ENCODE measurements at regions not wholly inside any gene's neighbourhood (a gene's known extent, or its start where the extent isn't known, plus 50 kb on each side); places are given as distances from the start of the nearest gene placed in this dataset.

DNA sequence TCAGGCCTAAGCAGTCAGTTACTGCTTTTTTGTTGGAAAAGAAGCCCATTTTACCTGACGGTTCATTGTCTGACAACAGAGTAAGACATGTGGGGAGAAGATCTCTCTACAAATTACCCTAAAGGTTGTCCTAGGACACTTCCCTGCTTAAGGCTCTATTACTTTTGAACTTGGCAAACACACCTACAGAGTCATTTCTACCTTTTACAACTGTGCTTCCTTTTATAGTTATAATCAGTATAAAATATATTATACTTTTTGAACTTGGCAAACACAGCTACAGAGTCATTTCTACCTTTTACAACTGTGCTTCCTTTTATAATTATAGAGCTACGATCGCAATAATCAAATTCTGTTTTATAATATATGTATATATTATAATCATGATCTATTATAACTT is 215.0 kb downstream of the TPRG1 start:
- Histone ChIP-seq H4K8ac (ENCODE audit: low read depth in 2 of 2, low read length in 2 of 2) (no peak overlapping the region), H3K79me1 (ENCODE audit: low read depth in 1 of 2, low read length in 2 of 2) (no peaks in the 10 kb centered on the region), H2BK5ac (ENCODE audit: low read depth, low read length, poor library complexity, severe bottlenecking) (no peak overlapping the region), H3K9me3 (ENCODE audit: control insufficient read depth, insufficient read depth, low read length) (no peaks in the 10 kb centered on the region), H3K9me1 (ENCODE audit: insufficient read depth, low read length) (no peaks in the 10 kb centered on the region), H2BK20ac (ENCODE audit: low read depth, low read length) (no peak overlapping the region), H3K9ac (ENCODE audit: low read depth, low read length) (no peak overlapping the region), H2AK9ac (replicated peaks; ENCODE audit: low read depth, low read length, poor library complexity) (no peak overlapping the region), H2BK120ac (ENCODE audit: low read depth, low read length) (no peak overlapping the region), H2BK15ac (ENCODE audit: low read depth, low read length) (no peak overlapping the region), H3K18ac (ENCODE audit: low read depth, low read length) (no peak overlapping the region), H4K5ac (ENCODE audit: low read depth, low read length) (no peak overlapping the region), H3K56ac (ENCODE audit: extremely low read depth, insufficient read depth, low read length) (no peak overlapping the region), H2AK5ac (ENCODE audit: low read depth, low read length) (no peak overlapping the region), H3K4me2 (ENCODE audit: low read depth, low read length) (no peak overlapping the region), H3K4ac (ENCODE audit: low read depth, low read length) (no peak overlapping the region), H2AFZ (replicated peaks; ENCODE audit: low read length, poor library complexity) (no peak overlapping the region), H3K23ac (ENCODE audit: low read depth, low read length) (no peak overlapping the region), H3K27ac (ENCODE audit: insufficient read depth, low read length) (no peak overlapping the region), H3K27me3 (ENCODE audit: control insufficient read depth, insufficient read depth, low read length) (no peaks in the 10 kb centered on the region), H3K36me3 (ENCODE audit: control insufficient read depth, insufficient read depth, low read length) (no peaks in the 10 kb centered on the region), H3K4me1 (ENCODE audit: control insufficient read depth, insufficient read depth, low read length) (no peaks in the 10 kb centered on the region), H4K20me1 (ENCODE audit: insufficient read depth, low read length) (no peaks in the 10 kb centered on the region), H4K91ac (ENCODE audit: insufficient read depth, low read depth, low read length) (no peak overlapping the region), H3K4me3 (ENCODE audit: insufficient read depth, low read depth, low read length) (no peak overlapping the region), H3K14ac (replicated peaks; ENCODE audit: low read depth, low read length) (no peak overlapping the region)
- ATAC-seq (ENCODE audit: low read depth) (no peak), DNase-seq (no peak)
- WGBS, 2 experiments (ENCODE audit: extremely low coverage in 2 of 2, insufficient read length in 1 of 2), result no CpG with 5 or more reads among the region's 3 CpGs
- intact Hi-C loops (cut with micrococcal nuclease), result no loop called here
- no TSS peak for BruUV-seq (replicated peaks)
- in situ Hi-C loops (cut with MboI; ENCODE audit: low sequenced_read_pairs), result no loop called here
- TF ChIP-seq, protein P1, sequence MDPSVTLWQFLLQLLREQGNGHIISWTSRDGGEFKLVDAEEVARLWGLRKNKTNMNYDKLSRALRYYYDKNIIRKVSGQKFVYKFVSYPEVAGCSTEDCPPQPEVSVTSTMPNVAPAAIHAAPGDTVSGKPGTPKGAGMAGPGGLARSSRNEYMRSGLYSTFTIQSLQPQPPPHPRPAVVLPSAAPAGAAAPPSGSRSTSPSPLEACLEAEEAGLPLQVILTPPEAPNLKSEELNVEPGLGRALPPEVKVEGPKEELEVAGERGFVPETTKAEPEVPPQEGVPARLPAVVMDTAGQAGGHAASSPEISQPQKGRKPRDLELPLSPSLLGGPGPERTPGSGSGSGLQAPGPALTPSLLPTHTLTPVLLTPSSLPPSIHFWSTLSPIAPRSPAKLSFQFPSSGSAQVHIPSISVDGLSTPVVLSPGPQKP (IDR thresholded peaks at IDR 0.05; ENCODE audit: borderline replicate concordance, low read depth, low read length), result no peak
- TF ChIP-seq MAFK (IDR thresholded peaks at IDR 0.05; ENCODE audit: low read depth, low read length), result no peak
- TF ChIP-seq SMC3 (IDR thresholded peaks at IDR 0.05; ENCODE audit: low read depth, low read length), result no peak
- TF ChIP-seq RAD21 (IDR thresholded peaks at IDR 0.05; ENCODE audit: low read length), result no peak
- TF ChIP-seq, protein P2, sequence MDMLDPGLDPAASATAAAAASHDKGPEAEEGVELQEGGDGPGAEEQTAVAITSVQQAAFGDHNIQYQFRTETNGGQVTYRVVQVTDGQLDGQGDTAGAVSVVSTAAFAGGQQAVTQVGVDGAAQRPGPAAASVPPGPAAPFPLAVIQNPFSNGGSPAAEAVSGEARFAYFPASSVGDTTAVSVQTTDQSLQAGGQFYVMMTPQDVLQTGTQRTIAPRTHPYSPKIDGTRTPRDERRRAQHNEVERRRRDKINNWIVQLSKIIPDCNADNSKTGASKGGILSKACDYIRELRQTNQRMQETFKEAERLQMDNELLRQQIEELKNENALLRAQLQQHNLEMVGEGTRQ (IDR thresholded peaks at IDR 0.05; ENCODE audit: low read depth, low read length), result no peak
- TF ChIP-seq FOS (IDR thresholded peaks at IDR 0.05; ENCODE audit: low read depth, low read length), result no peak
- no peak for TF ChIP-seq RCOR1 (IDR thresholded peaks at IDR 0.05; ENCODE audit: insufficient replicate concordance, low read length)
- TF ChIP-seq POLR2A (IDR thresholded peaks at IDR 0.05; ENCODE audit: low read depth, low read length), result no peak
- dilution Hi-C loops (cut with HindIII; ENCODE audit: low sequenced_read_pairs, unreplicated experiment), result no loop called here
- POLR2A ChIA-PET (ENCODE audit: unreplicated experiment), result no interaction called here
- CTCF ChIA-PET, result no interaction called here
